GM23338 (cell line): ENCODE measurements at regions not wholly inside any gene's neighbourhood (a gene's known extent, or its start where the extent isn't known, plus 50 kb on each side); places are given as distances from the start of the nearest gene placed in this dataset.

Experiments used
- ATAC-seq: fragments of 200-7000 bp; cut with Tn5 transposase; 3 replicates; pipeline ENCODE4 v1.9.1; 2020
- DNase-seq: peaks from one replicate; pipeline ENCODE4 v3.0.0-alpha.2; 2015; ENCODE audit warnings: low spot score
- H2AFZ ChIP-seq: fragments of 200-600 bp; sonication (generic); 2 replicates; pipeline ENCODE4 v1.8.0; 2016; ENCODE audit warnings: antibody characterized with exemption, mild to moderate bottlenecking, moderate library complexity
- H3F3A ChIP-seq: fragments of 200-600 bp; sonication (generic); replicated peaks from 2 replicates; pipeline ENCODE4 v1.8.0; 2017; ENCODE audit warnings: antibody characterized with exemption, mixed run types, low read depth
- H3K27ac ChIP-seq: fragments of 200-600 bp; sonication (generic); 2 replicates; pipeline ENCODE4 v1.6.1; 2016; ENCODE audit warnings: low read depth
- H3K27me3 ChIP-seq: fragments of 200-600 bp; sonication (generic); 2 replicates; pipeline ENCODE4 v1.8.0; 2016; ENCODE audit warnings: mild to moderate bottlenecking, mixed run types, moderate library complexity; ENCODE audit not compliant: insufficient read depth
- H3K36me3 ChIP-seq: fragments of 200-600 bp; sonication (generic); 2 replicates; pipeline ENCODE4 v1.8.0; 2016; ENCODE audit warnings: mild to moderate bottlenecking; ENCODE audit not compliant: insufficient read depth
- H3K4me1 ChIP-seq: fragments of 200-600 bp; sonication (generic); 2 replicates; pipeline ENCODE4 v1.8.0; 2016; ENCODE audit warnings: mild to moderate bottlenecking, moderate library complexity; ENCODE audit not compliant: insufficient read depth
- H3K4me2 ChIP-seq: fragments of 200-600 bp; sonication (generic); 2 replicates; pipeline ENCODE4 v1.7.1; 2017; ENCODE audit warnings: mixed run types
- H3K4me3 ChIP-seq: fragments of 200-600 bp; sonication (generic); 2 replicates; pipeline ENCODE4 v1.6.1; 2016; ENCODE audit warnings: mixed run types
- H3K79me2 ChIP-seq: fragments of 200-600 bp; sonication (generic); replicated peaks from 2 replicates; pipeline ENCODE4 v1.8.0; 2017; ENCODE audit warnings: mild to moderate bottlenecking; ENCODE audit not compliant: insufficient read depth
- H3K9me2 ChIP-seq: fragments of 200-600 bp; sonication (generic); 2 replicates; pipeline ENCODE4 v1.8.0; 2017; ENCODE audit not compliant: insufficient read depth
- H4K20me1 ChIP-seq: fragments of 200-600 bp; sonication (generic); replicated peaks from 2 replicates; pipeline ENCODE4 v1.8.0; 2017; ENCODE audit warnings: mild to moderate bottlenecking; ENCODE audit not compliant: insufficient read depth
- H3K27ac Mint-ChIP-seq: 2 replicates; pipeline ENCODE4 v1.8.0; 2020; ENCODE audit warnings: inconsistent platforms, mild to moderate bottlenecking, moderate library complexity, mixed read lengths
- H3K27me3 Mint-ChIP-seq: 3 replicates; pipeline ENCODE4 v1.8.0; 2022; ENCODE audit warnings: low read depth, mild to moderate bottlenecking, moderate library complexity, mixed read lengths, inconsistent platforms; ENCODE audit not compliant: insufficient read depth, poor library complexity
- H3K36me3 Mint-ChIP-seq: 3 replicates; pipeline ENCODE4 v1.8.0; 2021; ENCODE audit warnings: low read depth, mild to moderate bottlenecking, inconsistent platforms, moderate library complexity, mixed read lengths
- H3K4me1 Mint-ChIP-seq: 3 replicates; pipeline ENCODE4 v1.8.0; 2020; ENCODE audit warnings: mild to moderate bottlenecking, inconsistent platforms, mixed read lengths
- H3K4me3 Mint-ChIP-seq: 3 replicates; pipeline ENCODE4 v1.8.0; 2021; ENCODE audit warnings: moderate library complexity, mild to moderate bottlenecking, inconsistent platforms, mixed read lengths
- H3K9me3 Mint-ChIP-seq: 3 replicates; pipeline ENCODE4 v1.8.0; 2020; ENCODE audit warnings: moderate library complexity, mild to moderate bottlenecking, inconsistent platforms, mixed read lengths
- CREB1 ChIP-seq: fragments of 250-450 bp; sonication (Bioruptor Pico); IDR thresholded peaks from 2 replicates; pipeline ENCODE4 v1.5.0; 2020; ENCODE audit warnings: low read depth, mild to moderate bottlenecking, moderate library complexity
- ETS1 ChIP-seq: IDR thresholded peaks from 2 replicates; pipeline ENCODE4 v1.6.1; 2016; ENCODE audit warnings: antibody characterized with exemption
- EZH2 ChIP-seq: fragments of 200-600 bp; sonication (generic); IDR thresholded peaks from one replicate; pipeline ENCODE4 v1.8.0; 2017; ENCODE audit warnings: antibody characterized with exemption, mild to moderate bottlenecking, low read depth; ENCODE audit not compliant: unreplicated experiment
- JUNB ChIP-seq: IDR thresholded peaks from one replicate; pipeline ENCODE4 v1.6.1; 2016; ENCODE audit warnings: antibody characterized with exemption; ENCODE audit not compliant: unreplicated experiment
- NANOG ChIP-seq: IDR thresholded peaks from 2 replicates; pipeline ENCODE4 v1.6.1; 2016; ENCODE audit warnings: antibody characterized with exemption, borderline replicate concordance
- POLR2AphosphoS5 ChIP-seq: IDR thresholded peaks from 2 replicates; pipeline ENCODE4 v1.6.1; 2016; ENCODE audit warnings: antibody characterized with exemption, low read depth
- REST ChIP-seq: IDR thresholded peaks from one replicate; pipeline ENCODE4 v1.6.1; 2018; ENCODE audit warnings: antibody characterized with exemption; ENCODE audit not compliant: unreplicated experiment
- ZNF114 ChIP-seq: fragments of 250-450 bp; sonication (Bioruptor Pico); IDR thresholded peaks from 2 replicates; pipeline ENCODE4 v1.5.0; 2020; ENCODE audit warnings: mild to moderate bottlenecking, moderate library complexity
- ZNF462 ChIP-seq: fragments of 250-450 bp; sonication (Bioruptor Pico); IDR thresholded peaks from 2 replicates; pipeline ENCODE4 v1.5.0; 2020; ENCODE audit warnings: mild to moderate bottlenecking, moderate library complexity

- no peaks in the 10 kb centered on the region for H3K27me3 ChIP-seq
- peaks cover 28% of the 10 kb centered on the region for H3K4me1 Mint-ChIP-seq
- peaks cover 5% of the 10 kb centered on the region; the same call in 1 of the 3 replicates for H3K9me3 Mint-ChIP-seq
- no peaks in the 10 kb centered on the region for H3K79me2 ChIP-seq
- no peak overlapping the region for H2AFZ ChIP-seq
- no peak overlapping the region for H3K4me3 Mint-ChIP-seq
- no peak for DNase-seq
- no peak overlapping the region for H3K4me2 ChIP-seq
- no peak overlapping the region for H3K27ac Mint-ChIP-seq
- no peaks in the 10 kb centered on the region for H3K36me3 ChIP-seq
- no peak for ATAC-seq
- H3K9me2 ChIP-seq: no peaks in the 10 kb centered on the region
- peaks cover 11% of the 10 kb centered on the region; the same call in 1 of the 2 replicates for H3K4me1 ChIP-seq
- 0 out of 2 replicates have a peak, but pooled peaks cover 3% of the 10 kb centered on the region for H3F3A ChIP-seq
- no peaks in the 10 kb centered on the region for H4K20me1 ChIP-seq
- H3K27me3 Mint-ChIP-seq: peaks cover 11% of the 10 kb centered on the region
- TF ChIP-seq CREB1 (no peak), EZH2 (no peak), JUNB (no peak), NANOG (no peak), ZNF114 (CRISPR knock-in tag) (no peak), REST (no peak)
- no peak overlapping the region for H3K27ac ChIP-seq
- H3K36me3 Mint-ChIP-seq: peaks cover 3% of the 10 kb centered on the region; the same call in 1 of the 3 replicates
- no peak overlapping the region for H3K4me3 ChIP-seq
Observed at GRCh38 chr15:62855085-62855476, 187.5 kb upstream of the TPM1 start.

GRCh38 chr15:62856466-62857246 lies 185.9 kb upstream of the TPM1 start:
- ATAC-seq: peak; percentile 17; the same call in 1 of the 3 replicates
- DNase-seq: no peak
- TF ChIP-seq POLR2AphosphoS5: no peak
- TF ChIP-seq CREB1: no peak
- no peak for TF ChIP-seq ETS1
- no peak for TF ChIP-seq ZNF462 (CRISPR knock-in tag)

More at GRCh38 chr15:62856466-62857246, 185.9 kb upstream of the TPM1 start:
- Histone ChIP-seq H4K20me1 (no peaks in the 10 kb centered on the region), H3K9me2 (no peaks in the 10 kb centered on the region), H3K4me1 (no peaks in the 10 kb centered on the region), H3K4me2 (no peak overlapping the region), H3K79me2 (no peaks in the 10 kb centered on the region), H2AFZ (0 out of 2 replicates have a peak overlapping the region, but pooled peaks have one; percentile 28), H3K36me3 (no peaks in the 10 kb centered on the region), H3K4me3 (no peak overlapping the region), H3K27me3 (no peaks in the 10 kb centered on the region), H3F3A (no peaks in the 10 kb centered on the region), H3K27ac (no peak overlapping the region)
- H3K4me3 Mint-ChIP-seq: no peak overlapping the region
- peaks cover 6% of the 10 kb centered on the region; the same call in 1 of the 3 replicates for H3K9me3 Mint-ChIP-seq
- peaks cover 6% of the 10 kb centered on the region for H3K27me3 Mint-ChIP-seq
- H3K27ac Mint-ChIP-seq: no peak overlapping the region
- peaks cover 6% of the 10 kb centered on the region for H3K36me3 Mint-ChIP-seq
- peaks cover 15% of the 10 kb centered on the region for H3K4me1 Mint-ChIP-seq
